Superior temporal gyrus (tissue), 1 donor: ENCODE measurements at regions not wholly inside any gene's neighbourhood (a gene's known extent, or its start where the extent isn't known, plus 50 kb on each side); places are given as distances from the start of the nearest gene placed in this dataset.
"Not testable (repeated sequence)": the region's sequence is repeated elsewhere in the genome, so short reads cannot be mapped to it uniquely, and the experiment has no call there.

Experiments
- DNase-seq: peaks from one replicate; pipeline ENCODE4 v3.0.0-alpha.2; 2016; ENCODE audit errors: extremely low spot score

DNA sequence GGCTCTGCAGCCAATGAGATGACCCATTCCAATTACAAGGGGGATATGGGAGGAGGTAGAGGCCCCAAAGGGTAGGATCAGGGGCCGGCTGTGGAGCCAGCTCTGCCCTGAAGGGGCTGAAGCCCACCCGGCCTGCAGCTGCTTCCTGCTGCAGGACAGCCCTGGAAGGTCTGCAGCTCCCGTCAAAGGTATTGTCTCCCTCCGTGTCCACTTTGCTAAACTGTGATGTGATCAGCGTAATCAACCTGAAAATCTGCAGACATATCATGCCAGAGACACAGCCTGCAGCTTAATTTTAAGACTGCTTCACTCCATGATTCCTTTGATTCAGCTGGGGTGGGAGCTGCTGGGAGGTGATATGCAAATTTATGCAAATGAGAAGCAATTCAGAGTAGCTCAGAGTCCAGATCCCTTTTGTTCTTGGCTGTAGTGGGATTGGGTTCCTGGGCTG is 90.7 kb downstream of the GADD45G start:
- no peak for DNase-seq

GRCh38 chr9:89695979-89696378 is 91.2 kb downstream of the GADD45G start:
- DNase-seq: not testable (repeated sequence)

- no peak for DNase-seq
Measured at GRCh38 chr9:89696780-89697179, 92.0 kb downstream of the GADD45G start.

- DNase-seq: no peak
Measured at GRCh38 chr9:89697553-89697952, 92.7 kb downstream of the GADD45G start.

- DNase-seq: no peak
Measured at GRCh38 chr9:89698411-89699005, 93.7 kb downstream of the GADD45G start.

GRCh38 chr9:89699646-89700045 is 94.8 kb downstream of the GADD45G start:
- DNase-seq: no peak

DNA sequence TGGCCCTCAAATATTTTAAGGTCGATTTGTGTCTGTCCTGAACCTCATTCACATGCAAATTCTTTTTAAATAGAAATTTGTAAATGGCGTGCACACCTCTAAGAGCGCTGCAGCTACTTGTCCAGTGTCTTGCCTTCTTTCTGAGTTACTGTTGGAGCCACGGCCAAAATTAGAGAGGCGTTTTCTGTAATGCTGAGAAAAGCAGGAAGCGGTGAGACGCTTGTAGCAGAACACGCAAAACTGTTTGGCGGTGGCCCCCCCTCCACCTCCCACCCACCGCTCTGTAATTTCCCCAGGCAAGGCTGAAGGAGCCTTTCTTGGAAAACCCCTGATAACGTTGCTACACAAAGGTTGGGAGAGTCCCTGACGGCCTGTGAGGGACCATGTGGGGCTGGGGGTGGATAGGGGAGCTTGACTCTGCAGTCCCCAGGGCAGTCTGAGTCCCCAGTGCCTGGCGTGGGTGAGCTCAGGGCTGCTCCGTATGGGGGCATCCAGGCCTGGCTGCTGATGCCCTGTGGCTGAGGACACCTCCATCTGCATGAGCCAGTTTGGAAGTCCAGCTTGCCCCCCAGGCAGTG is 96.5 kb downstream of the GADD45G start:
- no peak for DNase-seq

DNA sequence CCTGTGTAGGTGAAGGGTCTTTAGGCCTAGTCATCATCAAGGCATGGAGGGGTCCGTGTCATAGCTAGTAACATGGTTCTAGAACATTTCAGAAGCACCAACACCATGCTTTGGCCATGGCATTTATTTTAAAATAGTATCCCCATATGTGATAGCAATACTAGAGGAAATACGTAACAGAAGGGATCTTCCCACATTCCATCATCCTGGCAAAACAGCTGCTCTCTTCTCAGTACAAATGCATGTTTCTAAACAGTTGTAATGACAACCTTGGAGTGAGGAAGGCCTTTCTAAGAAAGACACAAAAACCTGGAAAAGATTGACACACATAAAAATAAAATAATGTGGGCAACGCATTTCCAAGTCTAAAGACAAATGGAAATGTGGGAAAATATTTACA is 97.6 kb downstream of the GADD45G start:
- no peak for DNase-seq

GRCh38 chr9:89705651-89706050 is 100.8 kb downstream of the GADD45G start:
- DNase-seq: no peak

GRCh38 chr9:89706086-89706485 is 101.3 kb downstream of the GADD45G start:
- no peak for DNase-seq

- DNase-seq: no peak
Measured at GRCh38 chr9:89706731-89707191, 101.9 kb downstream of the GADD45G start.

DNA sequence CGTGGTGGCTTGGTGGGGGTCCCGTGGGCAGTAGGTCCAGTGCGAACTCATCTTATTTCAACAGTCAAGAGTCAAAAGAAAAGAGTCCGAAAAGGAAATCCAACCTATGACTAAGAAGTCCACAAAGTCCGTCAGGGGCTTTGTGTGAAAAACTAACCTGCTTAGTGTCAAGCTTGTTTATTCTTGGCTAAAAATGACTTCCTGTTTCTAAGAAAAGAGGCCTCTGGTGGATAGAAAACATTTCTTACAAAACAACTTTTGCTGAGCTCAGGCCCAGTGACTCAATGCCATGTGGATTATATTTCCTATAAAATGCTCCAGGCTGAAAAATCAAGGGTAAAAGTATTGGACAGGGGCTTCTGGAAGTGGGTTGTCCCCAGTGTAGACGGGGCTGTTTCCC is 105.9 kb downstream of the GADD45G start:
- DNase-seq: no peak

- DNase-seq: no peak
Measured at GRCh38 chr9:89711866-89712265, 107.1 kb downstream of the GADD45G start.

DNA sequence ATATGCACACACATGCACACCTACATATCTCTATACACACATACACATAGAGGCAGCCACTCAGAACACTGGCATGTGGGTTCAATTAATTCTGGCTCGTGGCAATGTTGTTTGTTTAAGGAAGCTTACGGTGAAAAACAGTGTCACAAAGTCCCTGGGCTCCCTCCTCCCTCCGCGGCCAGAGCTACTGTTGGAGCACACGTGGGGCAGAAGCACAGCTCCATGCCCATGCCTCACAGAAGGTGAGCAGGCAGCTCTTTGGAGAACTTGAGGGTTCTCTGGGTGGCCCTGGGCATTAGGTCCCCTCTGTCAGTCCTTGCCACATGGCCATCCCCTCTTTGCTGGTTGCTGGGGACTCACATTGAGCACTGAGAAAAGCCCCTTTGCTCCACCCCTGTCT is 107.5 kb downstream of the GADD45G start:
- DNase-seq: no peak

DNA sequence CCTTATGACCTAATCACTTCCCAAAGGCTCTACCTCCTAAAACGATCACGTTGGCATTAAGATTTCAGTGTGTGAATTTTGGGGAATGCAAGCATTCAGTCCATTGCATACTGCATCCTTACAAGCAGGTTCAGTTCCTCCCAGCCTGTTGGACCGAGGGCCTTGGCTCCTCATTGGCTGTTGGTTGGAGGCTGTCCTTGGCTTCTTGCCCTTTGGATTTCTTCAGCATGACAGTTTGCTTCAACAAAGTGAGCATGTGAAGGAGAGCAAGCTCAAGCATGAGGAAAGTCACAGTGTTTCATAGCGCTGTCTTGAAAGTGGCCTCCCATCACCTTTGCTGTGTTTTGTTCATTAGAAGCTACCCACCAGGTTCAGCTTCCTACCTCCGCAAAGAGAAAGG is 109.5 kb downstream of the GADD45G start:
- no peak for DNase-seq

DNA sequence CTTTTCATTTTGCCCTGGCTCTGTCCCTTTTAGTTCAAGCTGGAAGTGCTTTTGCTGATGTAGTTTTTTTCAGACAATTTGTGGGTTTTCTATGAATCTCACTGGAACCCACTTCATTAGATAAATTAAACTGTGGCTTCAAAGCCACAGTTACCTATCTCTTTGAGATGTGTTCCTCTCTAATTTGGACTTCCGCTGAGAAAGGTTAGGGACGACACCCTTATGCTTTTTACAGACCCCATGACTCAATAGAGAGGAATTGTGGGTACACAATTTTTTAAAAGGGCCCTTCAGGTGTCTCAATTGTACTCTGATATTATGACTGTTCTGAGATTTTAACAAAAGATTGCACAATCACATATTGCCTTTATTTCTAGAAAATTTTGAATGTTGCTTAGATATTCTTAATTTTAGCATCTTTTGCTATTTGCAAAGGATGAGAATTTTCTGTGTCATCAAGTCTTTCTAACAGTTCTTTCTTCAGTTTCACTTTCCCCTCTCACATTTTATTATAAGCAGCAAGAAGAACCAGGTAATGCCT is 110.6 kb downstream of the GADD45G start:
- DNase-seq: no peak

GRCh38 chr9:89715881-89716280 is 111.1 kb downstream of the GADD45G start:
- no peak for DNase-seq

DNA sequence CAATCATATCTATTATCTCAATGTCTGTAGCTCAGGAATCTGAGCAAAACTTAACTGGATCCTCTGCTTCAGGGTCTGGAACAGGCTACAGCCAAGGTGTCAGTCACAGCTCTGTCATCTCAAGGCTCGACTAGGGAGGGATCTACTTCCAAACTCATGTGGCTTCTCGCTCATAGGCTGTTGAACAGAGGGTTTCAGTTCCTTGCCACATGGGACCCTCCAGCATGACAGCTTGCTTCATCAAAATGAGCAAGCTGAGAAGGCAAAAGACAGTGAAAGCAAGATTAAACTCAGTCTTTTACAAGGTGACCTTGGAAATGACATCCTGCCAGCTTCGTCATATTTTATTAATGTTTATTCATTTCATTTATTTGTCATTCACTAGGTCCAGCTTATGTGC is 111.7 kb downstream of the GADD45G start:
- DNase-seq: no peak

GRCh38 chr9:89718176-89718575 is 113.4 kb downstream of the GADD45G start:
- DNase-seq: no peak

DNA sequence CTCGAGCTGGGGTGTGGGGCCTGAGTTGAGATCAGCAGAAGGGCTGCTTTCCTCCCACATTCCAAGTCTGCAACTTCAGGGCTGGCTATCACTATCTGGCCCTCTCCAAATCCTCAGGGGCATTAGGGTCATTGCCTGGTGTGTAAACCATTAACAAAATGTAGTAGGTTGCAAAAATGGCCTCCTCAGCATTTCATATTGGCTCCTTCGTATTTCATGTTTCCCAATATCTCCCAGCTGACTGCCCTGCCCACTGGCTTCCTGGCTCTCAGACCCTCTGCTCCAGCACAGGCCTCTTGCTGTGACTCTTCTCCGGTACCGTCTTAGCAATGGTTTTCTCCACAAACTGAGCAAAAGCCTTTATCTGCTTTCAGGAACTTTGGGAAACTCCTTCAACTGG is 113.8 kb downstream of the GADD45G start:
- no peak for DNase-seq

- no peak for DNase-seq
Measured at GRCh38 chr9:89719202-89719601, 114.4 kb downstream of the GADD45G start.

GRCh38 chr9:89720696-89721175 is 115.9 kb downstream of the GADD45G start:
- no peak for DNase-seq

DNA sequence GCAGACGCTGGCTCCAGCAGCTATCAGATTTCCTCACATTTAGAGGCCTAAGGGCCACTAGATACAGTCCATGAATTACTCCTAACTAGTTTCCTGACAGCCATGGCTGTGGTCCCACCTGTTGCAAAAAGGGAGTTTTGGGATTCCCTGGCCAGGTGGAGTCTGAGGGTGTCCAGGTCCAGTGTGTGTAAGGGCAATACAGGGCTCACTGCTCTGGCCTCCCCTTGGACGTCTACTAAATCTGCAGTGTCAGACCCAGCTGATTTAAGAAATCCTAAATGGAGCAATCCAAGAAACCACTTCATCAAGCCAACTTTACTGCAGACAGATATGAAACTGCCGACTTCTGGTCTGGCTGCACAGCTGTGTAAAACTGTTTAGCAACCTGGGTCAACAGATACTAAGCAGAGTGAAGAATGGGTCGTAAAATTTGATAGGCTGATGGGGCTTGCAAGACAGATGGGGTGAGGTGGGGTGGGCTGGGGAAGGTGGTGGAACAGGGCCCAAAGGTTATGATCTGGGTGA is 116.4 kb downstream of the GADD45G start:
- DNase-seq: no peak
